Thyroid gland (tissue), 4 donors: ENCODE measurements at regions not wholly inside any gene's neighbourhood (a gene's known extent, or its start where the extent isn't known, plus 50 kb on each side); places are given as distances from the start of the nearest gene placed in this dataset.

Experiments used
- DNase-seq, 2 donors: peaks; one replicate each; pipeline ENCODE4 v3.0.0-alpha.2; 2019
- H3K27ac ChIP-seq, 3 donors: fragments of 200-600 bp; sonication (generic); 1 replicate in 2 of 3; 2 replicates in 1 of 3; pipeline ENCODE4 v1.5.1; 2016 to 2019; ENCODE audit warnings: mild to moderate bottlenecking in 1 of 3, moderate library complexity in 1 of 3
- H3K27me3 ChIP-seq: fragments of 200-600 bp; sonication (generic); one replicate; pipeline ENCODE4 v1.5.1; 2019
- H3K36me3 ChIP-seq, 2 donors: fragments of 200-600 bp; sonication (generic); one replicate each; pipeline ENCODE4 v1.5.1; 2016 to 2019
- H3K4me1 ChIP-seq, 2 donors: fragments of 200-600 bp; sonication (generic); one replicate each; pipeline ENCODE4 v1.5.1; 2017 to 2019
- H3K4me3 ChIP-seq, 3 donors: fragments of 200-600 bp; sonication (generic); replicated peaks in 1 of 3; 1 replicate in 2 of 3; 2 replicates in 1 of 3; pipeline ENCODE4 v1.5.1; 2016; ENCODE audit warnings: mild to moderate bottlenecking in 1 of 3
- H3K9me3 ChIP-seq: fragments of 200-600 bp; sonication (generic); one replicate; pipeline ENCODE4 v1.5.1; 2017
- CTCF ChIP-seq, 6 experiments: fragments of 200-600 bp in 3 of 6; fragments of 450-650 bp in 3 of 6; sonication (generic) in 3 of 6; IDR thresholded peaks; one replicate each; pipeline ENCODE4 v1.5.1; 2016 to 2019; ENCODE audit warnings: antibody characterized with exemption in 6 of 6, mild to moderate bottlenecking in 2 of 6, inconsistent platforms in 1 of 6, moderate library complexity in 1 of 6
- POLR2A ChIP-seq, 2 donors: fragments of 450-650 bp; IDR thresholded peaks; one replicate each; pipeline ENCODE4 v1.6.1; 2017; ENCODE audit warnings: antibody characterized with exemption in 2 of 2, mild to moderate bottlenecking in 2 of 2, moderate library complexity in 1 of 2
- WGBS, 2 donors: methylation state at CpG; one replicate each; pipeline ENCODE4 v1.1.5; 2017; 5-methylcytosine and 5-hydroxymethylcytosine counted together
- intact Hi-C: fragments of 100-400 bp; cut with DNase I; formaldehyde crosslinking; loops from one replicate; pipeline ENCODE4 v1.15.1; 2023

GRCh38 chr20:48270885-48271284 is 485.6 kb upstream of the SULF2 start:
- Histone ChIP-seq H3K9me3 (no peaks in the 10 kb centered on the region), H3K27ac (no peak overlapping the region), H3K27me3 (no peaks in the 10 kb centered on the region), H3K4me1 (no peaks in the 10 kb centered on the region), H3K36me3 (no peaks in the 10 kb centered on the region), H3K4me3 (no peak overlapping the region)
- WGBS, 2 donors, result 77 to 89% methylated on average over 1 of the region's 1 CpG
- TF ChIP-seq CTCF (IDR thresholded peaks at IDR 0.05), result no peak
- no peak for TF ChIP-seq POLR2A (IDR thresholded peaks at IDR 0.05)
- intact Hi-C loops, result no loop called here
- no peak for DNase-seq

- intact Hi-C loops, result no loop called here
- Histone ChIP-seq H3K9me3 (no peaks in the 10 kb centered on the region), H3K27me3 (no peaks in the 10 kb centered on the region), H3K4me3 (no peak overlapping the region), H3K36me3 (no peaks in the 10 kb centered on the region), H3K27ac (no peak overlapping the region), H3K4me1 (no peaks in the 10 kb centered on the region)
- no peak for DNase-seq
- no peak for TF ChIP-seq POLR2A (IDR thresholded peaks at IDR 0.05)
- no peak for TF ChIP-seq CTCF (IDR thresholded peaks at IDR 0.05)
- 92 to 93% methylated on average over 18 to 19 of the region's 19 CpGs for WGBS, 2 donors
Measured at GRCh38 chr20:48267860-48268633, 482.8 kb upstream of the SULF2 start.

- no peaks in the 10 kb centered on the region for H3K9me3 ChIP-seq
- DNase-seq, result no peak
- TF ChIP-seq CTCF (IDR thresholded peaks at IDR 0.05) (no peak), POLR2A (IDR thresholded peaks at IDR 0.05) (no peak)
- no peaks in the 10 kb centered on the region for H3K27me3 ChIP-seq
- no peak overlapping the region for H3K27ac ChIP-seq
- intact Hi-C loops, result no loop called here
- H3K36me3 ChIP-seq, result no peaks in the 10 kb centered on the region
- 80 to 82% methylated on average over 6 of the region's 6 CpGs for WGBS, 2 donors
- H3K4me1 ChIP-seq, result no peaks in the 10 kb centered on the region
- no peak overlapping the region for H3K4me3 ChIP-seq
Measured at GRCh38 chr20:48266571-48266970, 481.3 kb upstream of the SULF2 start.

GRCh38 chr20:48265791-48266190 is 480.5 kb upstream of the SULF2 start:
- TF ChIP-seq POLR2A (IDR thresholded peaks at IDR 0.05) (no peak), CTCF (IDR thresholded peaks at IDR 0.05) (no peak)
- H3K9me3 ChIP-seq, result no peaks in the 10 kb centered on the region
- H3K4me3 ChIP-seq, result no peak overlapping the region
- H3K27ac ChIP-seq, result no peak overlapping the region
- WGBS, 2 donors, result 74 to 81% methylated on average over 7 of the region's 7 CpGs
- no peak for DNase-seq
- no peaks in the 10 kb centered on the region for H3K36me3 ChIP-seq
- no peaks in the 10 kb centered on the region for H3K27me3 ChIP-seq
- H3K4me1 ChIP-seq, result no peaks in the 10 kb centered on the region
- intact Hi-C loops, result no loop called here

GRCh38 chr20:48262955-48263354 is 477.7 kb upstream of the SULF2 start:
- no peak overlapping the region for H3K27ac ChIP-seq
- intact Hi-C loops, result no loop called here
- TF ChIP-seq CTCF (IDR thresholded peaks at IDR 0.05), result no peak
- TF ChIP-seq POLR2A (IDR thresholded peaks at IDR 0.05), result no peak
- no peaks in the 10 kb centered on the region for H3K36me3 ChIP-seq
- H3K4me1 ChIP-seq, result no peaks in the 10 kb centered on the region
- DNase-seq, result no peak
- H3K4me3 ChIP-seq, result no peak overlapping the region
- no peaks in the 10 kb centered on the region for H3K27me3 ChIP-seq
- H3K9me3 ChIP-seq, result no peaks in the 10 kb centered on the region
